HEK293T (cell line): ENCODE measurements at regions not wholly inside any gene's neighbourhood (a gene's known extent, or its start where the extent isn't known, plus 50 kb on each side); places are given as distances from the start of the nearest gene placed in this dataset.

ENCODE experiments used
- CTCF ChIA-PET: fragments of 350-600 bp; formaldehyde crosslinking; extraction: SDS; loops from one replicate; lab custom pipeline; 2021; ENCODE audit warnings: antibody characterized with exemption, inconsistent platforms; lab: Yijun Ruan, JAX
- POLR2A ChIA-PET: fragments of 350-600 bp; formaldehyde crosslinking; extraction: SDS; loops from one replicate; lab custom pipeline; 2020; ENCODE audit warnings: antibody characterized with exemption, inconsistent platforms; lab: Yijun Ruan, JAX
- DNase-seq: peaks from one replicate; pipeline ENCODE4 v3.0.0; 2012; ENCODE audit warnings: mixed read lengths; ENCODE audit errors: extremely low spot score
- ARNT ChIP-seq: fragments of 450-650 bp; IDR thresholded peaks from 2 replicates; pipeline ENCODE4 v1.6.1; 2017; ENCODE audit warnings: mild to moderate bottlenecking
- BHLHE40 ChIP-seq: fragments of 450-650 bp; IDR thresholded peaks from 2 replicates; pipeline ENCODE4 v1.6.1; 2016; ENCODE audit warnings: mild to moderate bottlenecking, moderate library complexity, borderline replicate concordance
- CTBP1 ChIP-seq: fragments of 450-650 bp; IDR thresholded peaks from 2 replicates; pipeline ENCODE4 v1.6.1; 2016; ENCODE audit warnings: borderline replicate concordance
- ELF4 ChIP-seq: fragments of 450-650 bp; IDR thresholded peaks from 2 replicates; pipeline ENCODE4 v1.6.1; 2017; ENCODE audit warnings: antibody characterized with exemption
- FOXA1 ChIP-seq: fragments of 450-650 bp; IDR thresholded peaks from 2 replicates; pipeline ENCODE4 v1.6.1; 2016; ENCODE audit warnings: mild to moderate bottlenecking
- FOXK2 ChIP-seq: fragments of 450-650 bp; IDR thresholded peaks from 2 replicates; pipeline ENCODE4 v1.6.1; 2016; ENCODE audit warnings: mild to moderate bottlenecking
- FOXM1 ChIP-seq: fragments of 450-650 bp; IDR thresholded peaks from 2 replicates; pipeline ENCODE4 v1.6.1; 2017; ENCODE audit warnings: mild to moderate bottlenecking, borderline replicate concordance
- HDGF ChIP-seq: fragments of 450-650 bp; IDR thresholded peaks from 2 replicates; pipeline ENCODE4 v1.6.1; 2017; ENCODE audit warnings: antibody characterized with exemption, borderline replicate concordance
- L3MBTL2 ChIP-seq: fragments of 450-650 bp; conservative IDR thresholded peaks from 2 replicates; pipeline ENCODE4 v1.6.1; 2016; ENCODE audit warnings: mild to moderate bottlenecking
- LEF1 ChIP-seq: fragments of 450-650 bp; IDR thresholded peaks from 2 replicates; pipeline ENCODE4 v1.6.1; 2017; ENCODE audit warnings: mild to moderate bottlenecking, borderline replicate concordance
- NFRKB ChIP-seq: fragments of 450-650 bp; IDR thresholded peaks from 2 replicates; pipeline ENCODE4 v1.6.1; 2016; ENCODE audit warnings: mild to moderate bottlenecking, moderate library complexity
- PKNOX1 ChIP-seq: fragments of 450-650 bp; IDR thresholded peaks from 2 replicates; pipeline ENCODE4 v1.6.1; 2016
- SP1 ChIP-seq: fragments of 450-650 bp; IDR thresholded peaks from 2 replicates; pipeline ENCODE4 v1.6.1; 2017
- SUZ12 ChIP-seq: fragments of 450-650 bp; IDR thresholded peaks from 2 replicates; pipeline ENCODE4 v1.6.1; 2016; ENCODE audit warnings: mild to moderate bottlenecking
- TARDBP ChIP-seq: fragments of 450-650 bp; IDR thresholded peaks from 2 replicates; pipeline ENCODE4 v1.6.1; 2016
- ZNF384 ChIP-seq: fragments of 450-650 bp; IDR thresholded peaks from 2 replicates; pipeline ENCODE4 v1.6.1; 2016

GRCh38 chr6:82603871-82604270, 240.3 kb downstream of the TPBG start:
- ChIA-PET POLR2A (no interaction called here), CTCF (no interaction called here)

GRCh38 chr6:82607998-82608725, 244.5 kb downstream of the TPBG start:
- TF ChIP-seq FOXM1 = no peak
- no peak for TF ChIP-seq SUZ12
- TF ChIP-seq SP1 = no peak
- TF ChIP-seq ZNF384 = no peak
- TF ChIP-seq NFRKB = no peak
- no peak for TF ChIP-seq ARNT
- TF ChIP-seq PKNOX1 = no peak
- TF ChIP-seq LEF1 = no peak
- TF ChIP-seq FOXA1 = no peak
- DNase-seq = no peak
- CTCF ChIA-PET = interaction anchor here (0.7 kb wide), 2 partner anchors 335 to 490 kb away, joined by 3 to 4 read pairs; no protein-coding TSS in a partner anchor
- POLR2A ChIA-PET = no interaction called here

More at GRCh38 chr6:82603871-82604270, 240.3 kb downstream of the TPBG start:
- TF ChIP-seq FOXA1 = no peak
- TF ChIP-seq BHLHE40 = no peak
- TF ChIP-seq TARDBP = no peak
- no peak for TF ChIP-seq ZNF384
- no peak for TF ChIP-seq FOXK2
- TF ChIP-seq ELF4 = no peak
- no peak for TF ChIP-seq SUZ12
- no peak for TF ChIP-seq ARNT
- TF ChIP-seq NFRKB = no peak
- TF ChIP-seq FOXM1 = no peak
- no peak for TF ChIP-seq HDGF
- no peak for TF ChIP-seq L3MBTL2
- TF ChIP-seq SP1 = no peak
- no peak for TF ChIP-seq LEF1
- no peak for TF ChIP-seq PKNOX1
- no peak for TF ChIP-seq CTBP1
- DNase-seq = no peak

- ChIA-PET CTCF (interaction anchor here (0.7 kb wide), 1 partner anchor 489 kb away, joined by 3 read pairs; no protein-coding TSS in a partner anchor), POLR2A (no interaction called here)
- no peak for DNase-seq
- TF ChIP-seq SUZ12 = no peak
- no peak for TF ChIP-seq TARDBP
- TF ChIP-seq SP1 = no peak
- TF ChIP-seq FOXM1 = no peak
- no peak for TF ChIP-seq FOXK2
- TF ChIP-seq CTBP1 = no peak
- no peak for TF ChIP-seq BHLHE40
- TF ChIP-seq HDGF = no peak
- no peak for TF ChIP-seq NFRKB
- no peak for TF ChIP-seq PKNOX1
- TF ChIP-seq L3MBTL2 = no peak
- no peak for TF ChIP-seq ARNT
- TF ChIP-seq LEF1 = no peak
- TF ChIP-seq ZNF384 = no peak
- no peak for TF ChIP-seq ELF4
- TF ChIP-seq FOXA1 = no peak
Measured at GRCh38 chr6:82608781-82609180, 245.2 kb downstream of the TPBG start.

- POLR2A ChIA-PET = no interaction called here
- TF ChIP-seq LEF1 (no peak), CTBP1 (no peak), FOXA1 (no peak), ELF4 (no peak), SP1 (no peak), BHLHE40 (no peak), FOXM1 (no peak)
- DNase-seq = no peak
- CTCF ChIA-PET = no interaction called here
Measured at GRCh38 chr6:82611751-82612150, 248.1 kb downstream of the TPBG start.

- DNase-seq = no peak
- POLR2A ChIA-PET = no interaction called here
- TF ChIP-seq FOXK2 (no peak), NFRKB (no peak), SUZ12 (no peak), HDGF (no peak), BHLHE40 (no peak), PKNOX1 (no peak), FOXA1 (no peak), LEF1 (no peak), ZNF384 (no peak), CTBP1 (no peak), ELF4 (no peak), SP1 (no peak), TARDBP (no peak), ARNT (no peak), L3MBTL2 (no peak), FOXM1 (no peak)
- CTCF ChIA-PET = no interaction called here
Measured at GRCh38 chr6:82612475-82613039, 248.9 kb downstream of the TPBG start.
